Bronchial epithelial cell (primary cell): ENCODE measurements at regions not wholly inside any gene's neighbourhood (a gene's known extent, or its start where the extent isn't known, plus 50 kb on each side); places are given as distances from the start of the nearest gene placed in this dataset.
"Not testable (repeated sequence)": the region's sequence is repeated elsewhere in the genome, so short reads cannot be mapped to it uniquely, and the experiment has no call there.

Source experiments
- DNase-seq: peaks from one replicate; pipeline ENCODE4 v3.0.0-alpha.2; 2010; ENCODE audit warnings: low read depth
- FAIRE-seq: peaks from 2 replicates; lab custom pipeline; 2011; peaks lifted over from hg19 to GRCh38; lab: Jason Lieb, UNC
- H3K27me3 ChIP-seq: 2 replicates; pipeline ENCODE4 v1.5.1; 2011; ENCODE audit warnings: low read length; ENCODE audit not compliant: control insufficient read depth, insufficient read depth
- H3K36me3 ChIP-seq: 2 replicates; pipeline ENCODE4 v1.5.1; 2011; ENCODE audit warnings: low read length; ENCODE audit not compliant: control insufficient read depth, insufficient read depth
- H3K4me3 ChIP-seq: 2 replicates; pipeline ENCODE4 v1.5.1; 2011; ENCODE audit warnings: mild to moderate bottlenecking, low read depth, low read length, control low read depth
- CTCF ChIP-seq: IDR thresholded peaks from 2 replicates; pipeline ENCODE4 v1.5.1; 2011; ENCODE audit warnings: mild to moderate bottlenecking, moderate library complexity, low read length, control low read depth, inconsistent platforms; ENCODE audit not compliant: insufficient read depth, severe bottlenecking

GRCh38 chr4:121584836-121585235 lies 111.9 kb downstream of the ANXA5 start:
- no peak for FAIRE-seq

GRCh38 chr4:121583396-121583795 lies 113.4 kb downstream of the ANXA5 start:
- TF ChIP-seq CTCF: no peak
- H3K36me3 ChIP-seq: no peaks in the 10 kb centered on the region
- H3K4me3 ChIP-seq: no peak overlapping the region
- no peak for DNase-seq
- FAIRE-seq: no peak
- H3K27me3 ChIP-seq: peaks cover 2% of the 10 kb centered on the region

More at GRCh38 chr4:121584836-121585235, 111.9 kb downstream of the ANXA5 start:
- no peak for DNase-seq
- no peak overlapping the region for H3K4me3 ChIP-seq
- no peaks in the 10 kb centered on the region for H3K36me3 ChIP-seq
- TF ChIP-seq CTCF: no peak
- peaks cover 2% of the 10 kb centered on the region for H3K27me3 ChIP-seq

- no peaks in the 10 kb centered on the region for H3K36me3 ChIP-seq
- TF ChIP-seq CTCF: no peak
- no peak overlapping the region for H3K4me3 ChIP-seq
- FAIRE-seq (no peak), DNase-seq (peak; percentile 43)
- peaks cover 2% of the 10 kb centered on the region for H3K27me3 ChIP-seq
Measured at GRCh38 chr4:121582296-121582695, 114.5 kb downstream of the ANXA5 start.

- not testable (repeated sequence) for DNase-seq, H3K27me3 ChIP-seq, H3K36me3 ChIP-seq, FAIRE-seq, H3K4me3 ChIP-seq
Measured at GRCh38 chr4:121575392-121575791, 121.4 kb downstream of the ANXA5 start.

GRCh38 chr4:121574618-121575017 lies 122.2 kb downstream of the ANXA5 start:
- Histone ChIP-seq H3K4me3 (no peak overlapping the region), H3K27me3 (no peaks in the 10 kb centered on the region), H3K36me3 (no peaks in the 10 kb centered on the region)
- no peak for DNase-seq
- FAIRE-seq: no peak
- no peak for TF ChIP-seq CTCF

DNA sequence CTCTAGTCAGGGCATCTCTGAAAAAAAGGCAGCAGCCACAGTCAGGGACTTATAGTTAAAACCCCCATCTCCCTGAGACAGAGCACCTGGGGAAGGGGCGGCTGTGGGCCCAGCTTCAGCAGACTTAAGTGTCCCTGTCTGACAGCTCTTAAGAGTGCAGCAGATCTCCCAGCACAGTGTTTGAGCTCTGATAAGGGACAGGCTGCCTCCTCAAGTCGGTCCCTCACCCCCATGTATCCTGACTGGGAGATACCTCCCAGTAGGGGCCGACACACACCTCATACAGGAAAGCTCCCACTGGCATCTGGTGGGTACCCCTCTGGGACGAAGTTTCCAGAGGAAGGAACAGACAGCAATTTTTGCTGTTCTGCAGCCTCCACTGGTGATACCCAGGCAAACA lies 129.0 kb downstream of the ANXA5 start:
- no peak for TF ChIP-seq CTCF
- Histone ChIP-seq H3K4me3 (no peak overlapping the region), H3K36me3 (no peaks in the 10 kb centered on the region), H3K27me3 (no peaks in the 10 kb centered on the region)
- DNase-seq: no peak
- FAIRE-seq: no peak
